NB4 (cell line): ENCODE measurements at regions not wholly inside any gene's neighbourhood (a gene's known extent, or its start where the extent isn't known, plus 50 kb on each side); places are given as distances from the start of the nearest gene placed in this dataset.

Experiments
- DNase-seq: peaks from one replicate; pipeline ENCODE4 v3.0.0; 2010; ENCODE audit warnings: low read depth
- H3K4me3 ChIP-seq: one replicate; pipeline ENCODE4 v1.5.1; 2011; ENCODE audit warnings: mild to moderate bottlenecking, low read depth, low read length, moderate library complexity
- CTCF ChIP-seq: IDR thresholded peaks from one replicate; pipeline ENCODE4 v1.5.1; 2012; ENCODE audit warnings: low read depth, low read length
- MAX ChIP-seq: IDR thresholded peaks from 2 replicates; pipeline ENCODE4 v1.6.1; 2011; ENCODE audit warnings: low read depth, low read length
- MYC ChIP-seq: IDR thresholded peaks from 2 replicates; pipeline ENCODE4 v1.6.1; 2011; ENCODE audit warnings: low read depth, low read length
- POLR2A ChIP-seq: IDR thresholded peaks from 2 replicates; pipeline ENCODE4 v1.6.1; 2011; ENCODE audit warnings: mild to moderate bottlenecking; ENCODE audit not compliant: insufficient read length; ENCODE audit errors: extremely low read depth

GRCh38 chr2:236798491-236798890, 228.9 kb downstream of the ACKR3 start:
- H3K4me3 ChIP-seq = no peak overlapping the region
- TF ChIP-seq MYC (no peak), POLR2A (no peak), CTCF (no peak), MAX (no peak)
- no peak for DNase-seq

- DNase-seq = no peak
- TF ChIP-seq POLR2A (no peak), MYC (no peak), CTCF (no peak), MAX (no peak)
- no peak overlapping the region for H3K4me3 ChIP-seq
These were observed 229.9 kb downstream of the ACKR3 start for GRCh38 chr2:236799391-236800026.

GRCh38 chr2:236802862-236803261, 233.2 kb downstream of the ACKR3 start:
- no peak overlapping the region for H3K4me3 ChIP-seq
- DNase-seq = no peak
- no peak for TF ChIP-seq POLR2A
- TF ChIP-seq MAX = no peak
- no peak for TF ChIP-seq CTCF

- TF ChIP-seq POLR2A (no peak), MYC (no peak), MAX (no peak), CTCF (no peak)
- H3K4me3 ChIP-seq = no peak overlapping the region
- no peak for DNase-seq
These were observed 234.0 kb downstream of the ACKR3 start for GRCh38 chr2:236803621-236804020.

GRCh38 chr2:236805800-236806531, 236.3 kb downstream of the ACKR3 start:
- DNase-seq = no peak
- no peak for TF ChIP-seq CTCF
- no peak for TF ChIP-seq MAX
- TF ChIP-seq MYC = no peak
- TF ChIP-seq POLR2A = no peak
- H3K4me3 ChIP-seq = no peak overlapping the region
